Keratinocyte (primary cell): ENCODE measurements at regions not wholly inside any gene's neighbourhood (a gene's known extent, or its start where the extent isn't known, plus 50 kb on each side); places are given as distances from the start of the nearest gene placed in this dataset.

Source experiments
- DNase-seq: peaks from one replicate; pipeline ENCODE4 v3.0.0-alpha.2; 2011; ENCODE audit warnings: low read depth, missing footprints, low spot score
- FAIRE-seq: peaks from 2 replicates; lab custom pipeline; 2011; peaks lifted over from hg19 to GRCh38; lab: Jason Lieb, UNC
- H2AFZ ChIP-seq: 2 replicates; pipeline ENCODE4 v1.6.0; 2012; ENCODE audit warnings: low read length, control low read depth, inconsistent platforms; ENCODE audit not compliant: control insufficient read depth
- H3K27ac ChIP-seq: 2 replicates; pipeline ENCODE4 v1.5.1; 2011; ENCODE audit warnings: low read length; ENCODE audit not compliant: control insufficient read depth, insufficient read depth
- H3K27me3 ChIP-seq: 3 replicates; pipeline ENCODE4 v1.6.0; 2011; ENCODE audit warnings: low read length; ENCODE audit not compliant: control insufficient read depth, insufficient read depth; ENCODE audit errors: extremely low read depth
- H3K36me3 ChIP-seq, 2 experiments: 2 replicates in 1 of 2; 3 replicates in 1 of 2; pipeline ENCODE4 v1.5.1; 2011; ENCODE audit warnings: low read length in 2 of 2, mild to moderate bottlenecking in 1 of 2; ENCODE audit not compliant: control insufficient read depth in 2 of 2, insufficient read depth in 2 of 2; ENCODE audit errors: extremely low read depth in 1 of 2
- H3K4me1 ChIP-seq: 3 replicates; pipeline ENCODE4 v1.5.1; 2011; ENCODE audit warnings: low read length; ENCODE audit not compliant: control insufficient read depth, insufficient read depth; ENCODE audit errors: extremely low read depth
- H3K4me2 ChIP-seq: 3 replicates; pipeline ENCODE4 v1.6.0; 2011; ENCODE audit warnings: low read depth, low read length; ENCODE audit not compliant: control insufficient read depth, insufficient read depth; ENCODE audit errors: extremely low read depth
- H3K4me3 ChIP-seq, 3 experiments: fragments of 200-600 bp in 1 of 3; sonication (generic) in 1 of 3; 2 replicates in 2 of 3; 3 replicates in 1 of 3; pipeline ENCODE4 v1.5.1; 2011 to 2016; ENCODE audit warnings: low read length in 3 of 3, mild to moderate bottlenecking in 3 of 3, control low read depth in 2 of 3, inconsistent platforms in 1 of 3, low read depth in 1 of 3, mixed read lengths in 1 of 3, mixed run types in 1 of 3, moderate library complexity in 1 of 3; ENCODE audit not compliant: control insufficient read depth in 2 of 3, insufficient read depth in 2 of 3; ENCODE audit errors: extremely low read depth in 1 of 3
- H3K79me2 ChIP-seq: 2 replicates; pipeline ENCODE4 v1.6.0; 2012; ENCODE audit warnings: low read length; ENCODE audit not compliant: control insufficient read depth, insufficient read depth
- H3K9ac ChIP-seq: 3 replicates; pipeline ENCODE4 v1.6.0; 2011; ENCODE audit warnings: low read length; ENCODE audit not compliant: control insufficient read depth, insufficient read depth; ENCODE audit errors: extremely low read depth
- H3K9me1 ChIP-seq: 3 replicates; pipeline ENCODE4 v1.6.0; 2011; ENCODE audit warnings: low read length; ENCODE audit not compliant: control insufficient read depth, insufficient read depth; ENCODE audit errors: extremely low read depth
- H3K9me3 ChIP-seq: 2 replicates; pipeline ENCODE4 v1.5.1; 2012; ENCODE audit warnings: low read depth, low read length; ENCODE audit not compliant: control insufficient read depth
- H4K20me1 ChIP-seq: 3 replicates; pipeline ENCODE4 v1.6.0; 2011; ENCODE audit warnings: low read length; ENCODE audit not compliant: control insufficient read depth, insufficient read depth; ENCODE audit errors: extremely low read depth
- CTCF ChIP-seq, 3 experiments: IDR thresholded peaks in 1 of 3; conservative IDR thresholded peaks in 1 of 3; optimal IDR thresholded peaks in 1 of 3; 2 replicates in 2 of 3; 3 replicates in 1 of 3; pipeline versions ENCODE3 to v1.5.1; 2011; ENCODE audit warnings: low read length in 3 of 3, mild to moderate bottlenecking in 3 of 3, moderate library complexity in 2 of 3, control low read depth in 1 of 3, inconsistent platforms in 1 of 3; ENCODE audit not compliant: insufficient read depth in 2 of 3; ENCODE audit errors: extremely low read depth in 1 of 3
- EZH2 ChIP-seq: IDR thresholded peaks from one replicate; pipeline ENCODE4 v1.6.1; 2012; ENCODE audit warnings: inconsistent platforms, mild to moderate bottlenecking, low read length, moderate library complexity
- dilution Hi-C: fragments of 300-500 bp; cut with MboI; formaldehyde crosslinking; loops from one replicate; pipeline ENCODE4 v1.7.0; 2020; ENCODE audit warnings: low sequenced_read_pairs; ENCODE audit not compliant: extremely low pct_ligation_motif_present

GRCh38 chr6:166076625-166077024 is 91.0 kb downstream of the TBXT start:
- peaks cover 2% of the 10 kb centered on the region for H3K9me3 ChIP-seq
- TF ChIP-seq EZH2 (no peak), CTCF (optimal IDR thresholded peaks at IDR 0.05 in 1 of 3, IDR thresholded peaks at IDR 0.05 in 1 of 3, conservative IDR thresholded peaks at IDR 0.05 in 1 of 3; ENCODE audit: extremely low read depth in 1 of 3, insufficient read depth in 2 of 3, low read length in 3 of 3) (no peak)
- H3K36me3 ChIP-seq, result no peaks in the 10 kb centered on the region
- H3K9me1 ChIP-seq, result no peaks in the 10 kb centered on the region
- dilution Hi-C loops, result no loop called here
- H4K20me1 ChIP-seq, result no peaks in the 10 kb centered on the region
- H3K4me3 ChIP-seq, result no peak overlapping the region
- H3K27me3 ChIP-seq, result no peaks in the 10 kb centered on the region
- no peak overlapping the region for H3K4me2 ChIP-seq
- no peaks in the 10 kb centered on the region for H3K79me2 ChIP-seq
- no peak for FAIRE-seq
- no peak overlapping the region for H3K27ac ChIP-seq
- no peak overlapping the region for H3K9ac ChIP-seq
- H3K4me1 ChIP-seq, result no peaks in the 10 kb centered on the region
- no peak for DNase-seq
- no peak overlapping the region for H2AFZ ChIP-seq

GRCh38 chr6:166075925-166076324 is 91.7 kb downstream of the TBXT start:
- H3K9me3 ChIP-seq, result peaks cover 2% of the 10 kb centered on the region
- FAIRE-seq, result no peak
- dilution Hi-C loops, result no loop called here
- H3K4me1 ChIP-seq, result no peaks in the 10 kb centered on the region
- TF ChIP-seq EZH2 (no peak), CTCF (optimal IDR thresholded peaks at IDR 0.05 in 1 of 3, IDR thresholded peaks at IDR 0.05 in 1 of 3, conservative IDR thresholded peaks at IDR 0.05 in 1 of 3; ENCODE audit: extremely low read depth in 1 of 3, insufficient read depth in 2 of 3, low read length in 3 of 3) (no peak)
- no peak for DNase-seq
- H3K4me2 ChIP-seq, result no peak overlapping the region
- H3K27ac ChIP-seq, result no peak overlapping the region
- H3K79me2 ChIP-seq, result no peaks in the 10 kb centered on the region
- H2AFZ ChIP-seq, result no peak overlapping the region
- no peaks in the 10 kb centered on the region for H3K27me3 ChIP-seq
- no peaks in the 10 kb centered on the region for H3K9me1 ChIP-seq
- no peaks in the 10 kb centered on the region for H3K36me3 ChIP-seq
- no peak overlapping the region for H3K4me3 ChIP-seq
- no peaks in the 10 kb centered on the region for H4K20me1 ChIP-seq
- H3K9ac ChIP-seq, result no peak overlapping the region
